AG04450 (cell line): ENCODE measurements at regions not wholly inside any gene's neighbourhood (a gene's known extent, or its start where the extent isn't known, plus 50 kb on each side); places are given as distances from the start of the nearest gene placed in this dataset.

Source experiments
- CTCF ChIA-PET: fragments of 300-600, 350-600 bp; formaldehyde crosslinking; extraction: SDS; loops from one replicate; lab custom pipeline; 2022; ENCODE audit warnings: antibody characterized with exemption, inconsistent platforms; lab: Charles Lee
- POLR2A ChIA-PET: fragments of 350-600 bp; formaldehyde crosslinking; extraction: SDS; loops from one replicate; lab custom pipeline; 2021; ENCODE audit warnings: antibody characterized with exemption, inconsistent platforms; lab: Yijun Ruan, JAX
- DNase-seq: peaks from one replicate; pipeline ENCODE4 v3.0.0-alpha.2; 2011; ENCODE audit warnings: low read depth, low spot score
- H3K27ac ChIP-seq: one replicate; pipeline ENCODE4 v1.5.1; 2012; ENCODE audit warnings: low read depth, low read length, control low read depth
- H3K27me3 ChIP-seq: one replicate; pipeline ENCODE4 v1.6.0; 2012; ENCODE audit warnings: low read length; ENCODE audit not compliant: control insufficient read depth, insufficient read depth
- H3K4me3 ChIP-seq: 2 replicates; pipeline ENCODE4 v1.5.1; 2011; ENCODE audit warnings: mild to moderate bottlenecking, low read depth, low read length, control low read depth
- H3K9me3 ChIP-seq: 2 replicates; pipeline ENCODE4 v1.5.1; 2012; ENCODE audit warnings: low read length; ENCODE audit not compliant: control insufficient read depth, insufficient read depth
- TF ChIP-seq, protein P1 (sequence below): IDR thresholded peaks from 2 replicates; pipeline ENCODE4 v1.5.1; 2011; ENCODE audit warnings: low read depth, low read length, control low read depth, inconsistent platforms

DNA sequence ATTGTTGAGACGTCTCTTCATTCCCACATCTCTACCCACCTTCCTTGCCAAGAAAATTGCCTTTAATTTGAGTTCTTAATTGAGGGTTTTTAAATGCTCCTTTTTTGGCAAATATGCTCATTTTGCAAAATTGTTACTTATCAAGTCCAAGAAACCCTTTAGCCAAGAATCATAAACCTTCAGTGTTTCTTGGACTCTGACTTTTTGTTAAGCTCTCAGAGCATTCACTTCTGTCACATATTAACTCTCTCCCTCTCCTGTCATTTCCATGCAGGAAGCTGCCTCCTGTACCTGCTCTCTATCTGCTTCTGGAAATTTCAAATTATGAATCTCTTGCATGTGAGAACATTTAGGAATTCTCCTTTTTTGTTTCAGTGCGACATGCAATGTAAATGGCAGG, 100.0 kb upstream of the PIEZO2 start:
- TF ChIP-seq, protein P1, sequence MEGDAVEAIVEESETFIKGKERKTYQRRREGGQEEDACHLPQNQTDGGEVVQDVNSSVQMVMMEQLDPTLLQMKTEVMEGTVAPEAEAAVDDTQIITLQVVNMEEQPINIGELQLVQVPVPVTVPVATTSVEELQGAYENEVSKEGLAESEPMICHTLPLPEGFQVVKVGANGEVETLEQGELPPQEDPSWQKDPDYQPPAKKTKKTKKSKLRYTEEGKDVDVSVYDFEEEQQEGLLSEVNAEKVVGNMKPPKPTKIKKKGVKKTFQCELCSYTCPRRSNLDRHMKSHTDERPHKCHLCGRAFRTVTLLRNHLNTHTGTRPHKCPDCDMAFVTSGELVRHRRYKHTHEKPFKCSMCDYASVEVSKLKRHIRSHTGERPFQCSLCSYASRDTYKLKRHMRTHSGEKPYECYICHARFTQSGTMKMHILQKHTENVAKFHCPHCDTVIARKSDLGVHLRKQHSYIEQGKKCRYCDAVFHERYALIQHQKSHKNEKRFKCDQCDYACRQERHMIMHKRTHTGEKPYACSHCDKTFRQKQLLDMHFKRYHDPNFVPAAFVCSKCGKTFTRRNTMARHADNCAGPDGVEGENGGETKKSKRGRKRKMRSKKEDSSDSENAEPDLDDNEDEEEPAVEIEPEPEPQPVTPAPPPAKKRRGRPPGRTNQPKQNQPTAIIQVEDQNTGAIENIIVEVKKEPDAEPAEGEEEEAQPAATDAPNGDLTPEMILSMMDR: no peak
- Histone ChIP-seq H3K27me3 (no peaks in the 10 kb centered on the region), H3K4me3 (no peak overlapping the region), H3K9me3 (peaks cover 7% of the 10 kb centered on the region), H3K27ac (no peak overlapping the region)
- POLR2A ChIA-PET: no interaction called here
- no peak for DNase-seq
- CTCF ChIA-PET: interaction anchor here (0.7 kb wide), 1 partner anchor 20 kb away, joined by 3 read pairs; no protein-coding TSS in a partner anchor

DNA sequence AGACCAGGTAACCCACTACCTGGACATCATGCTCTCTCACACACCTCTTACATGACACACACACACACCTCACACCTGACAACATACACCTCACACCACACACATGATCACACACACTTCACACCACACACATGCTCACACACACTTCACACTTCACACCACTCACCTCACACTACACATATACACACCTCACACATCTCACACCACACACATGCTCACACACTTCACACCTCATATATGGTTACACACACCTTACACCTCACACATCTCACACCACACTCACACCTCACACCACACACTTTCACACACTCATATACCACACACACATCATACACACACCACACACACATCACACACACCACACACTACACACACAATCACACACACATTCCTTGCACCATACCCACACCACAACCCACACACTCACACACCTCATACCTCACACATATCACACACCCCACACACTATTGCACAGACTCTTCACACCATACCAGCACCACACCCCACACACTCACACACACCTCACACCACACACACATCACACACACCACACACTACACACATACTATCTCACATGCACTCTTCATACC, 98.1 kb upstream of the PIEZO2 start:
- Histone ChIP-seq H3K27ac (no peak overlapping the region), H3K9me3 (peaks cover 7% of the 10 kb centered on the region), H3K27me3 (no peaks in the 10 kb centered on the region), H3K4me3 (no peak overlapping the region)
- CTCF ChIA-PET: no interaction called here
- POLR2A ChIA-PET: no interaction called here
- DNase-seq: no peak
- TF ChIP-seq, protein P1: no peak

DNA sequence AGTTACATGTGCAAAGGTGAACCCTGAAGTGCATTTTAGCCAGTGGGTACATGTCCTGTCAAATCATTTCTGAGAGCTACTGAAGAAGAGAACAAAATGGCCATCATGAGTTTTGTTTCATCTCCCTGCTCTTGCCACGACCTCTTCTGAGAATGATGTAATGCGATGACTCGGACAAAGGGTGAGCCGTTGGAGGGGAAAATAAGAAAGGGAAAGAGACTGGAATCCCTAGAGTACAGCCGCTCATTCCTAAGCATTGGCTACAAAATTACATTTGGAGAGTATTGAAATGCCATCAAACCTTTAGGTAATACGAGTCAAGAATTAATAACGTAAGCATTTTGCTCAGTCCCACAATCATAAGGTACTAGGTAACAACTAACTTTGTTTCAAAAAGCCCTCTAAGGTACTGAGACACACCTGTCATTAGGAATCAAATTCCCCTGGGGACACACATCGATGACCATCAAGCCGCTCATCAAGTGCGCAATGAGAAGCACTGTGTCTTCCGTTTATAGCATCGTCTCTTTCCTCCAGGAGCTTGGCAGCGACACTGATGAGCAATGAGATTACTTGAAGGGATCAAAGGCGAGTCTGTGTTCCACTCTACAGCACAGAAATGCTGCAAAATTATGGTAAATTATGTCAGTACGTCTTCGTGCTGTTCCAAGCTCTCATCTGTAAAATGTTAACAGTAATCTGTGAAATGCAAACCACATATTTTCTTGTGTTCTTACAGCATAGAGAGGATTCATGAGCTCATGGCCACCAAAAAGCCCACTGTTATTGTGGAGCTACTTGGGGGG, 97.3 kb upstream of the PIEZO2 start:
- POLR2A ChIA-PET: no interaction called here
- no peak overlapping the region for H3K4me3 ChIP-seq
- no peak overlapping the region for H3K27ac ChIP-seq
- H3K27me3 ChIP-seq: no peaks in the 10 kb centered on the region
- TF ChIP-seq, protein P1: no peak
- CTCF ChIA-PET: no interaction called here
- DNase-seq: no peak
- H3K9me3 ChIP-seq: peaks cover 7% of the 10 kb centered on the region

DNA sequence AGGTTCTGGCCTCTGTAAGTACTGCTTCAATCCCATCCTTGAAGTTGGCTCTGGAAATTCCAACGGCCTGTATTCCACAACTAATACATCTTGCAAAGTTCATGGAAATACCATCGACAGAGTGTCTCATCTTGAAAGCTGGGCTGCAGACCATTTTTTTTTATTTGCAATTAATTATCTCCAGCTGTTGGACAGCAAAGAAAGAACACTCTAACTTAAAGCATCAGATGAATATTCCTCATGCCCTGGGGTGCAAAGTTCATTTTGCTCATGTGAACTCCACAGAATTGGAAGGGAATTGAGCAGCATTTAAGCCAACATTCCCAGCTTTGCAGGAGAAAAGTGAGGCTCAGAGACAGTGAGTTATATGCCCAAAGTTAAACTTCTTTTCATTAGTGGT, 96.5 kb upstream of the PIEZO2 start:
- CTCF ChIA-PET: no interaction called here
- Histone ChIP-seq H3K4me3 (no peak overlapping the region), H3K27ac (no peak overlapping the region), H3K27me3 (no peaks in the 10 kb centered on the region), H3K9me3 (peaks cover 7% of the 10 kb centered on the region)
- TF ChIP-seq, protein P1: no peak
- POLR2A ChIA-PET: no interaction called here
- no peak for DNase-seq

DNA sequence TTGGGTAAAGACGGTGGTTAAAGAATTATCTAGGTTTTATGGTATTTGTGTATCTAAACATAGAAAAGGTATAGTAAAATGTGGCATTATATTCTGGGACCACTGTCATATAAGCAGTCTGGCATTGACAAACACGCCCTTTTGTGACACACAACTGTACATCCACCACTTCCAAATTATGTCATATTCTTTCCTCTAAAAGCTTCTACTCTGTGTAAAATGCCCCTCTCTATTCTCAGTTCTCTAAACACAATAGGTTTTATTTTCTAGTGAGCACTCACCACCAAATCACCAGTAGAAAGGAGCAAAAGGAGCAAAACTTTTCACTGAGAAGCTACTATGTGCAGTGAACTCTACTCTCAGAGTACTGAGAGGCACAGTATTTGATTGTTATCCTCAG, 88.1 kb upstream of the PIEZO2 start:
- POLR2A ChIA-PET: no interaction called here
- no peak for DNase-seq
- no peak overlapping the region for H3K4me3 ChIP-seq
- H3K9me3 ChIP-seq: no peaks in the 10 kb centered on the region
- TF ChIP-seq, protein P1: no peak
- no peaks in the 10 kb centered on the region for H3K27me3 ChIP-seq
- H3K27ac ChIP-seq: no peak overlapping the region
- CTCF ChIA-PET: no interaction called here
